GM06990 (cell line): ENCODE measurements at regions not wholly inside any gene's neighbourhood (a gene's known extent, or its start where the extent isn't known, plus 50 kb on each side); places are given as distances from the start of the nearest gene placed in this dataset.

Experiments used
- DNase-seq: peaks from one replicate; pipeline ENCODE4 v3.0.0-alpha.2; 2011; ENCODE audit not compliant: insufficient read length; ENCODE audit errors: extremely low read depth
- H3K27me3 ChIP-seq: replicated peaks from 2 replicates; pipeline ENCODE4 v1.6.0; 2011; ENCODE audit warnings: low read length; ENCODE audit not compliant: control insufficient read depth, insufficient read depth
- H3K36me3 ChIP-seq: 2 replicates; pipeline ENCODE4 v1.5.1; 2011; ENCODE audit warnings: low read length; ENCODE audit not compliant: control insufficient read depth, insufficient read depth
- H3K4me3 ChIP-seq: replicated peaks from 2 replicates; pipeline ENCODE4 v1.5.1; 2011; ENCODE audit warnings: low read depth, mild to moderate bottlenecking, control low read depth, low read length
- TF ChIP-seq, protein P1 (sequence below): IDR thresholded peaks from 2 replicates; pipeline ENCODE4 v1.5.1; 2011; ENCODE audit warnings: low read length, control low read depth, mild to moderate bottlenecking, inconsistent platforms; ENCODE audit not compliant: insufficient read depth, poor library complexity, severe bottlenecking

GRCh38 chr1:193480755-193481154 lies 294.3 kb upstream of the B3GALT2 start:
- no peak for DNase-seq
- TF ChIP-seq, protein P1, sequence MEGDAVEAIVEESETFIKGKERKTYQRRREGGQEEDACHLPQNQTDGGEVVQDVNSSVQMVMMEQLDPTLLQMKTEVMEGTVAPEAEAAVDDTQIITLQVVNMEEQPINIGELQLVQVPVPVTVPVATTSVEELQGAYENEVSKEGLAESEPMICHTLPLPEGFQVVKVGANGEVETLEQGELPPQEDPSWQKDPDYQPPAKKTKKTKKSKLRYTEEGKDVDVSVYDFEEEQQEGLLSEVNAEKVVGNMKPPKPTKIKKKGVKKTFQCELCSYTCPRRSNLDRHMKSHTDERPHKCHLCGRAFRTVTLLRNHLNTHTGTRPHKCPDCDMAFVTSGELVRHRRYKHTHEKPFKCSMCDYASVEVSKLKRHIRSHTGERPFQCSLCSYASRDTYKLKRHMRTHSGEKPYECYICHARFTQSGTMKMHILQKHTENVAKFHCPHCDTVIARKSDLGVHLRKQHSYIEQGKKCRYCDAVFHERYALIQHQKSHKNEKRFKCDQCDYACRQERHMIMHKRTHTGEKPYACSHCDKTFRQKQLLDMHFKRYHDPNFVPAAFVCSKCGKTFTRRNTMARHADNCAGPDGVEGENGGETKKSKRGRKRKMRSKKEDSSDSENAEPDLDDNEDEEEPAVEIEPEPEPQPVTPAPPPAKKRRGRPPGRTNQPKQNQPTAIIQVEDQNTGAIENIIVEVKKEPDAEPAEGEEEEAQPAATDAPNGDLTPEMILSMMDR: no peak
- H3K27me3 ChIP-seq: no peaks in the 10 kb centered on the region

DNA sequence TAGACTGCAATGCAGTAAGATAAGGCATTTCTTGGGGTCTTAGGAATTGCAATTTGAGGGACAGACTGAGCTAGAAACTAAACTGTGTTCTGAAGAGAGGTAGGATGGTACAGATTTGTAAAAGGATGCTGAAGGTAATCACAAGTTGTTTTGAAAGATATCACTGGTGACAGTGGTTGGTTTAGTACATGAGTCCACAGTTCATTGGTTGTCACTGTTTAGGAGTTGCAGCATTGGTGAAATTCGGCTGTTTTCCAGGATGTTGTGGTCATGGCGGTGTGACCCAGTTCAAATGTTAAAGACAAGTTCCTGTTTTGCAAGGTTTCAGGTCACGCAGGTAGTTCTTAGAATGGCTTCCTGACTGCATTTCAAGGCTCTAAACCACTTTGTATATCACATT lies 292.8 kb upstream of the B3GALT2 start:
- DNase-seq: peak; percentile 30
- no peaks in the 10 kb centered on the region for H3K27me3 ChIP-seq
- no peak overlapping the region for H3K4me3 ChIP-seq
- TF ChIP-seq, protein P1: no peak
- no peaks in the 10 kb centered on the region for H3K36me3 ChIP-seq

More at GRCh38 chr1:193480755-193481154, 294.3 kb upstream of the B3GALT2 start:
- no peaks in the 10 kb centered on the region for H3K36me3 ChIP-seq
- no peak overlapping the region for H3K4me3 ChIP-seq

DNA sequence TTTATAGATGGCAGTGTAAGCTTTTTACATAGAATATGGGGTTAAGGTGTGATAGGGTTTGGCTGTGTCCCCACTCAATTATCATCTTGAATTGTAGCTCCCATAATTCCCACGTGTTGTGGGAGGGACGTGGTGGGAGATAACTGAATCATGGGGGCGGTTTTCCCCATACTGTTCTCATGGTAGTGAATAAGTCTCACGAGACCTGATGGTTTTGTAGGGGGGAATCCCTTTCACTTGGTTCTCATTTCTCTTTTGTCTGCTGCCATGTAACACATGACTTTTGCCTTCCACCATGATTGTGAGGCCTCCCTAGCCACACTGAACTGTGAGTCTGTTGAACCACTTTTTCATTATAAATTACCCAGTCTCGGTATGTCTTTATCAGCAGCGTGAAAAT lies 290.3 kb upstream of the B3GALT2 start:
- TF ChIP-seq, protein P1: no peak
- Histone ChIP-seq H3K27me3 (no peaks in the 10 kb centered on the region), H3K36me3 (no peaks in the 10 kb centered on the region), H3K4me3 (no peak overlapping the region)
- DNase-seq: no peak

DNA sequence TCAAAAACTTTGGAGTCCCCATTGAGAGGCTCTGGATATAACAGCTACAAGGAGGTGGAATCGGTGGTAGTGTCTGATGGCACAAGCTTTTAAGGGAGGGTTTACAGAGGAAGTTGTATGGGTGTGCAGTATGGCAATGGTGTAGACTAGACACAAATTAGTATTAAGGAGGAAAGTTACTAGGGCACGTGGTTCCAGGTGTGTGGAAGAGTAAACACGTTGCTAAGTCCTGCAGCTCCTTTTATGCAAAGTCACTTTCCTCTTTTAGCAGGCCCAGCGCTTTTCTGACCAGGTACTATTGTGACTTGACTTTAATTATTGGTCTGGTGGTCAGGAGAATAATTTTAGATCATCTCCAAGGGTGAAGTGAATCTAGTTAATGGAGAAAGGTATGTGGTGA lies 287.5 kb upstream of the B3GALT2 start:
- TF ChIP-seq, protein P1: no peak
- Histone ChIP-seq H3K27me3 (no peaks in the 10 kb centered on the region), H3K4me3 (no peak overlapping the region), H3K36me3 (no peaks in the 10 kb centered on the region)
- no peak for DNase-seq

- Histone ChIP-seq H3K27me3 (no peaks in the 10 kb centered on the region), H3K36me3 (no peaks in the 10 kb centered on the region), H3K4me3 (no peak overlapping the region)
- no peak for DNase-seq
- TF ChIP-seq, protein P1: no peak
Observed at GRCh38 chr1:193472838-193473398, 286.5 kb upstream of the B3GALT2 start.

- DNase-seq: no peak
- H3K36me3 ChIP-seq: no peaks in the 10 kb centered on the region
- no peak overlapping the region for H3K4me3 ChIP-seq
- TF ChIP-seq, protein P1: no peak
- no peaks in the 10 kb centered on the region for H3K27me3 ChIP-seq
Observed at GRCh38 chr1:193472430-193472829, 286.0 kb upstream of the B3GALT2 start.
